ENCODE measurements at regions not wholly inside any gene's neighbourhood (a gene's known extent, or its start where the extent isn't known, plus 50 kb on each side); places are given as distances from the start of the nearest gene placed in this dataset.

GRCh38 chr3:79847928-79848327 lies 80.1 kb upstream of the ROBO1 start:
- TF ChIP-seq CTCF (IDR thresholded peaks at IDR 0.05), result no peak
- ATAC-seq, result no peak
- H3K4me3 ChIP-seq, result no peak overlapping the region
- no peaks in the 10 kb centered on the region for H3K9me3 ChIP-seq
- no peaks in the 10 kb centered on the region for H3K4me1 ChIP-seq
- no peaks in the 10 kb centered on the region for H3K27me3 ChIP-seq
- DNase-seq, result no peak
- H3K27ac ChIP-seq, result no peak overlapping the region
- no peaks in the 10 kb centered on the region for H3K36me3 ChIP-seq
- intact Hi-C loops (cut with DNase I), result no loop called here

- Histone ChIP-seq H3K36me3 (no peaks in the 10 kb centered on the region), H3K27ac (no peak overlapping the region), H3K9me3 (no peaks in the 10 kb centered on the region), H3K27me3 (no peaks in the 10 kb centered on the region), H3K4me3 (no peak overlapping the region), H3K4me1 (no peaks in the 10 kb centered on the region)
- peak; percentile 24 for TF ChIP-seq CTCF (IDR thresholded peaks at IDR 0.05)
- no peak for DNase-seq
- ATAC-seq, result no peak
- intact Hi-C loops (cut with DNase I), result no loop called here
Observed at GRCh38 chr3:79846148-79846933, 78.5 kb upstream of the ROBO1 start.

- DNase-seq (no peak), ATAC-seq (no peak)
- no peaks in the 10 kb centered on the region for H3K36me3 ChIP-seq
- H3K9me3 ChIP-seq, result no peaks in the 10 kb centered on the region
- intact Hi-C loops (cut with DNase I), result no loop called here
- H3K27ac ChIP-seq, result no peak overlapping the region
- no peak for TF ChIP-seq CTCF (IDR thresholded peaks at IDR 0.05)
- H3K27me3 ChIP-seq, result no peaks in the 10 kb centered on the region
- H3K4me1 ChIP-seq, result no peaks in the 10 kb centered on the region
- no peak overlapping the region for H3K4me3 ChIP-seq
Observed at GRCh38 chr3:79845546-79845945, 77.7 kb upstream of the ROBO1 start.

- TF ChIP-seq CTCF (IDR thresholded peaks at IDR 0.05), result no peak
- intact Hi-C loops (cut with DNase I), result no loop called here
- no peak for DNase-seq
- no peaks in the 10 kb centered on the region for H3K4me1 ChIP-seq
- H3K9me3 ChIP-seq, result no peaks in the 10 kb centered on the region
- H3K36me3 ChIP-seq, result no peaks in the 10 kb centered on the region
- no peak overlapping the region for H3K27ac ChIP-seq
- no peak for ATAC-seq
- H3K4me3 ChIP-seq, result no peak overlapping the region
- no peaks in the 10 kb centered on the region for H3K27me3 ChIP-seq
Observed at GRCh38 chr3:79844176-79844575, 76.4 kb upstream of the ROBO1 start.

- intact Hi-C loops (cut with DNase I), result no loop called here
- DNase-seq, result no peak
- H3K36me3 ChIP-seq, result no peaks in the 10 kb centered on the region
- no peak overlapping the region for H3K27ac ChIP-seq
- H3K4me1 ChIP-seq, result no peaks in the 10 kb centered on the region
- H3K4me3 ChIP-seq, result no peak overlapping the region
- no peaks in the 10 kb centered on the region for H3K9me3 ChIP-seq
- ATAC-seq, result no peak
- no peaks in the 10 kb centered on the region for H3K27me3 ChIP-seq
- TF ChIP-seq CTCF (IDR thresholded peaks at IDR 0.05), result no peak
Observed at GRCh38 chr3:79843180-79843579, 75.4 kb upstream of the ROBO1 start.

GRCh38 chr3:79835701-79836100 lies 67.9 kb upstream of the ROBO1 start:
- Histone ChIP-seq H3K4me1 (no peaks in the 10 kb centered on the region), H3K36me3 (no peaks in the 10 kb centered on the region), H3K27me3 (no peaks in the 10 kb centered on the region), H3K4me3 (no peak overlapping the region), H3K27ac (no peak overlapping the region), H3K9me3 (no peaks in the 10 kb centered on the region)
- TF ChIP-seq CTCF (IDR thresholded peaks at IDR 0.05), result no peak
- DNase-seq (no peak), ATAC-seq (no peak)
- intact Hi-C loops (cut with DNase I), result no loop called here

Data from upper lobe of right lung (tissue), 1 donor.